Esophagus squamous epithelium (tissue), 5 donors: ENCODE measurements at regions not wholly inside any gene's neighbourhood (a gene's known extent, or its start where the extent isn't known, plus 50 kb on each side); places are given as distances from the start of the nearest gene placed in this dataset.

Experiments
- DNase-seq: peaks from one replicate; lab custom pipeline; 2025; lab: John Stamatoyannopoulos, UW
- H3K27ac ChIP-seq, 4 donors: fragments of 200-600 bp; sonication (generic); one replicate each; pipeline ENCODE4 v1.5.1; 2016 to 2019; ENCODE audit warnings: mild to moderate bottlenecking in 1 of 4
- H3K27me3 ChIP-seq, 4 donors: fragments of 200-600 bp; sonication (generic); 1 replicate in 3 of 4; 2 replicates in 1 of 4; pipeline versions ENCODE4 v1.5.1 to v1.6.0; 2017 to 2021; ENCODE audit warnings: antibody characterized with exemption in 1 of 4
- H3K36me3 ChIP-seq, 3 donors: fragments of 200-600 bp; sonication (generic); one replicate each; pipeline ENCODE4 v1.5.1; 2016 to 2019
- H3K4me1 ChIP-seq, 3 donors: fragments of 200-600 bp; sonication (generic); one replicate each; pipeline ENCODE4 v1.5.1; 2017 to 2019
- H3K4me3 ChIP-seq, 4 donors: fragments of 200-600 bp; sonication (generic); 1 replicate in 3 of 4; 2 replicates in 1 of 4; pipeline ENCODE4 v1.5.1; 2016 to 2019; ENCODE audit warnings: mild to moderate bottlenecking in 2 of 4, moderate library complexity in 1 of 4
- H3K9me3 ChIP-seq, 3 donors: fragments of 200-600 bp; sonication (generic); one replicate each; pipeline ENCODE4 v1.5.1; 2016 to 2019
- CTCF ChIP-seq, 6 experiments: fragments of 450-650 bp in 4 of 6; fragments of 200-600 bp in 2 of 6; sonication (generic) in 2 of 6; IDR thresholded peaks; one replicate each; pipeline ENCODE4 v1.5.1; 2016 to 2019; ENCODE audit warnings: antibody characterized with exemption in 6 of 6, mild to moderate bottlenecking in 4 of 6, moderate library complexity in 4 of 6
- POLR2A ChIP-seq, 4 donors: fragments of 450-650 bp; IDR thresholded peaks; one replicate each; pipeline ENCODE4 v1.6.1; 2017; ENCODE audit warnings: antibody characterized with exemption in 4 of 4, mild to moderate bottlenecking in 4 of 4, moderate library complexity in 3 of 4
- whole genome bisulfite sequencing, 2 donors: methylation state at CpG; one replicate each; pipeline ENCODE4 v1.1.5; 2018; 5-methylcytosine and 5-hydroxymethylcytosine counted together
- intact Hi-C: fragments of 100-400 bp; cut with DNase I; formaldehyde crosslinking; loops from one replicate; pipeline ENCODE4 v1.15.0; 2022
- donor health status: DM: yes; HTN: yes; CAD: no.

GRCh38 chr13:109628251-109628699 is 158.1 kb downstream of the IRS2 start:
- Histone ChIP-seq H3K27ac (no peak overlapping the region), H3K4me3 (no peak overlapping the region), H3K36me3 (no peaks in the 10 kb centered on the region), H3K27me3 (no peaks in the 10 kb centered on the region), H3K9me3 (no peaks in the 10 kb centered on the region), H3K4me1 (peaks cover 0 to 8% (median 4%) of the 10 kb centered on the region in 3 donors)
- TF ChIP-seq CTCF (IDR thresholded peaks at IDR 0.05) (no peak), POLR2A (IDR thresholded peaks at IDR 0.05) (no peak)
- intact Hi-C loops, result no loop called here
- DNase-seq, result no peak
- 45 to 57% methylated on average over 2 of the region's 2 CpGs for WGBS, 2 donors

GRCh38 chr13:109627649-109628048 is 158.7 kb downstream of the IRS2 start:
- 64 to 68% methylated on average over 2 of the region's 2 CpGs for WGBS, 2 donors
- intact Hi-C loops, result no loop called here
- TF ChIP-seq CTCF (IDR thresholded peaks at IDR 0.05) (no peak), POLR2A (IDR thresholded peaks at IDR 0.05) (no peak)
- peaks cover 0 to 8% (median 4%) of the 10 kb centered on the region in 3 donors for H3K4me1 ChIP-seq
- no peak for DNase-seq
- no peaks in the 10 kb centered on the region for H3K36me3 ChIP-seq
- H3K27me3 ChIP-seq, result no peaks in the 10 kb centered on the region
- no peak overlapping the region for H3K4me3 ChIP-seq
- H3K9me3 ChIP-seq, result no peaks in the 10 kb centered on the region
- H3K27ac ChIP-seq, result no peak overlapping the region

- no peak for DNase-seq
- Histone ChIP-seq H3K9me3 (no peaks in the 10 kb centered on the region), H3K4me1 (peaks cover 0 to 8% (median 4%) of the 10 kb centered on the region in 3 donors), H3K36me3 (no peaks in the 10 kb centered on the region), H3K27ac (no peak overlapping the region), H3K4me3 (no peak overlapping the region), H3K27me3 (no peaks in the 10 kb centered on the region)
- WGBS, 2 donors, result 68 to 72% methylated on average over 8 of the region's 8 CpGs
- intact Hi-C loops, result no loop called here
- TF ChIP-seq CTCF (IDR thresholded peaks at IDR 0.05), result no peak
- no peak for TF ChIP-seq POLR2A (IDR thresholded peaks at IDR 0.05)
Observed at GRCh38 chr13:109626386-109627171, 159.8 kb downstream of the IRS2 start.

GRCh38 chr13:109625156-109625555 is 161.2 kb downstream of the IRS2 start:
- no peak for TF ChIP-seq CTCF (IDR thresholded peaks at IDR 0.05)
- no peak for TF ChIP-seq POLR2A (IDR thresholded peaks at IDR 0.05)
- H3K27me3 ChIP-seq, result no peaks in the 10 kb centered on the region
- no peak for DNase-seq
- no peak overlapping the region for H3K4me3 ChIP-seq
- intact Hi-C loops, result no loop called here
- H3K4me1 ChIP-seq, result peaks cover 0 to 2% (median under 1%) of the 10 kb centered on the region in 3 donors
- H3K9me3 ChIP-seq, result no peaks in the 10 kb centered on the region
- 73 to 100% methylated on average over 1 of the region's 1 CpG for WGBS, 2 donors
- no peak overlapping the region for H3K27ac ChIP-seq
- H3K36me3 ChIP-seq, result no peaks in the 10 kb centered on the region

GRCh38 chr13:109622006-109622405 is 164.4 kb downstream of the IRS2 start:
- peaks cover 0 to 2% (median 0%) of the 10 kb centered on the region in 4 donors for H3K27me3 ChIP-seq
- no peak overlapping the region for H3K4me3 ChIP-seq
- no peaks in the 10 kb centered on the region for H3K4me1 ChIP-seq
- no peak for TF ChIP-seq CTCF (IDR thresholded peaks at IDR 0.05)
- no peak for TF ChIP-seq POLR2A (IDR thresholded peaks at IDR 0.05)
- no peak for DNase-seq
- H3K27ac ChIP-seq, result no peak overlapping the region
- no peaks in the 10 kb centered on the region for H3K9me3 ChIP-seq
- intact Hi-C loops, result no loop called here
- no peaks in the 10 kb centered on the region for H3K36me3 ChIP-seq
- 72 to 89% methylated on average over 2 to 4 of the region's 4 CpGs for WGBS, 2 donors
